ENCODE measurements at regions not wholly inside any gene's neighbourhood (a gene's known extent, or its start where the extent isn't known, plus 50 kb on each side); places are given as distances from the start of the nearest gene placed in this dataset. TPM values are rescaled to one million over a fixed set of nuclear protein-coding genes. Genes with fewer than 3 reads are reported as not detected.

Small RNAs in the stretch of these regions (small RNA-seq; reads per million reads assigned to genes)
- gene MIR1302-4 (ENCODE audit: low replicate concordance): not detected
